HepG2 (cell line): ENCODE measurements at regions not wholly inside any gene's neighbourhood (a gene's known extent, or its start where the extent isn't known, plus 50 kb on each side); places are given as distances from the start of the nearest gene placed in this dataset.

Experiments
- ATAC-seq: fragments of 200-7000 bp; cut with Tn5 transposase; 3 replicates; pipeline ENCODE4 v1.9.1; 2020; ENCODE audit warnings: mild to moderate bottlenecking, moderate library complexity
- BruUV-seq: library from RNA; stranded (reverse); fragments of 400-500 nt; replicated peaks from 2 replicates; lab custom pipeline; 2021; lab: Mats Ljungman, UMichigan
- CTCF ChIA-PET: fragments of 300-600 bp; formaldehyde crosslinking; extraction: SDS; loops from one replicate; lab custom pipeline; 2021; ENCODE audit warnings: low total read pairs, inconsistent platforms, low intra/inter-chr PET ratio; lab: Yijun Ruan, JAX
- POLR2A ChIA-PET: fragments of 350-600 bp; sonication (Branson Sonifier 250); formaldehyde crosslinking; loops from one replicate; lab custom pipeline; 2020; ENCODE audit warnings: antibody characterized with exemption, inconsistent platforms; lab: Yijun Ruan, JAX
- DNase-seq: peaks from one replicate; pipeline ENCODE4 v3.0.0-alpha.2; 2015; ENCODE audit warnings: low spot score
- FAIRE-seq: peaks from 3 replicates; lab custom pipeline; 2011; peaks lifted over from hg19 to GRCh38; lab: Jason Lieb, UNC
- H2AFZ ChIP-seq: one replicate; pipeline ENCODE4 v1.6.1; 2011; ENCODE audit warnings: low read length, inconsistent platforms
- H3K27ac ChIP-seq: fragments of 300-600 bp; 3 replicates; pipeline ENCODE4 v1.8.0; 2011; ENCODE audit warnings: mixed run types, mild to moderate bottlenecking, mixed read lengths, low read length, inconsistent platforms; ENCODE audit not compliant: insufficient read depth; ENCODE audit errors: extremely low read length
- H3K27me3 ChIP-seq, 2 experiments: fragments of 200-600 bp in 1 of 2; 2 replicates in 1 of 2; 3 replicates in 1 of 2; pipeline versions ENCODE4 v1.6.0 to v1.8.0; 2011; ENCODE audit warnings: low read length in 2 of 2, mild to moderate bottlenecking in 2 of 2, moderate library complexity in 2 of 2, inconsistent platforms in 1 of 2; ENCODE audit not compliant: insufficient read depth in 2 of 2, control insufficient read depth in 1 of 2
- H3K36me3 ChIP-seq, 2 experiments: fragments of 200-600 bp in 1 of 2; replicated peaks in 1 of 2; 2 replicates in 1 of 2; 3 replicates in 1 of 2; pipeline versions ENCODE4 v1.5.1 to v1.8.0; 2011; ENCODE audit warnings: low read length in 2 of 2, inconsistent platforms in 1 of 2; ENCODE audit not compliant: insufficient read depth in 2 of 2, control insufficient read depth in 1 of 2
- H3K4me1 ChIP-seq: 2 replicates; pipeline ENCODE4 v1.5.1; 2012; ENCODE audit warnings: low read length, inconsistent platforms; ENCODE audit not compliant: insufficient read depth
- H3K4me2 ChIP-seq: 2 replicates; pipeline ENCODE4 v1.6.0; 2011; ENCODE audit warnings: low read depth, low read length, inconsistent platforms
- H3K4me3 ChIP-seq, 3 experiments: fragments of 200-600 bp in 1 of 3; sonication (generic), shearing (Covaris generic) in 1 of 3; replicated peaks in 1 of 3; 2 replicates each; pipeline ENCODE4 v1.5.1; 2011 to 2016; ENCODE audit warnings: low read length in 3 of 3, inconsistent platforms in 2 of 3, low read depth in 2 of 3, mild to moderate bottlenecking in 2 of 3, control low read depth in 1 of 3, mixed read lengths in 1 of 3; ENCODE audit not compliant: insufficient read depth in 1 of 3
- H3K79me2 ChIP-seq: one replicate; pipeline ENCODE4 v1.6.1; 2011; ENCODE audit warnings: low read length, inconsistent platforms; ENCODE audit not compliant: insufficient read depth
- H3K9ac ChIP-seq: 2 replicates; pipeline ENCODE4 v1.6.0; 2011; ENCODE audit warnings: mild to moderate bottlenecking, low read depth, low read length, inconsistent platforms; ENCODE audit not compliant: insufficient read depth
- H3K9me3 ChIP-seq: 2 replicates; pipeline ENCODE4 v1.5.1; 2012; ENCODE audit warnings: mild to moderate bottlenecking, low read length
- H4K20me1 ChIP-seq: 2 replicates; pipeline ENCODE4 v1.6.0; 2011; ENCODE audit warnings: inconsistent platforms, mild to moderate bottlenecking, low read length, moderate library complexity; ENCODE audit not compliant: insufficient read depth
- CEBPB ChIP-seq: IDR thresholded peaks from 2 replicates; pipeline ENCODE4 v1.6.1; 2011; ENCODE audit warnings: low read depth, low read length, improper control_type of control experiment, borderline replicate concordance
- HMGA1 ChIP-seq: sonication (generic); formaldehyde crosslinking; conservative IDR thresholded peaks from 2 replicates; pipeline ENCODE4 v1.4.0; 2020; ENCODE audit warnings: missing genetic modification reagents
- KLF16 ChIP-seq, 2 experiments: sonication (generic) in 1 of 2; formaldehyde crosslinking in 1 of 2; IDR thresholded peaks; 2 replicates each; pipeline versions ENCODE4 v1.6.1 to v1.8.0; 2016 to 2023; ENCODE audit warnings: missing genetic modification reagents in 2 of 2, missing compliant biosample characterization in 1 of 2
- NFIB ChIP-seq: sonication (generic); formaldehyde crosslinking; IDR thresholded peaks from 2 replicates; pipeline ENCODE4 v1.9.0; 2021; ENCODE audit warnings: missing genetic modification reagents, mild to moderate bottlenecking, borderline replicate concordance
- SIN3B ChIP-seq: fragments of 150-350 bp; IDR thresholded peaks from 2 replicates; pipeline ENCODE4 v1.6.1; 2014; ENCODE audit warnings: low read length
- SP2 ChIP-seq: sonication (generic); formaldehyde crosslinking; IDR thresholded peaks from 2 replicates; pipeline ENCODE4 v1.5.1; 2020; ENCODE audit warnings: mild to moderate bottlenecking, missing genetic modification reagents
- SRSF9 ChIP-seq: fragments of 200-400 bp; formaldehyde crosslinking; IDR thresholded peaks from 2 replicates; pipeline ENCODE4 v1.6.1; 2018; ENCODE audit warnings: borderline replicate concordance, mild to moderate bottlenecking, low read depth, low read length; ENCODE audit not compliant: insufficient read depth, poor library complexity, severe bottlenecking
- TP53 ChIP-seq: sonication (generic); formaldehyde crosslinking; conservative IDR thresholded peaks from 2 replicates; pipeline ENCODE4 v1.4.0; 2020; ENCODE audit warnings: missing genetic modification reagents
- ZBTB38 ChIP-seq: sonication (generic); formaldehyde crosslinking; IDR thresholded peaks from 2 replicates; pipeline ENCODE4 v1.5.1; 2020; ENCODE audit warnings: mild to moderate bottlenecking, missing genetic modification reagents
- ZMYM2 ChIP-seq: sonication (generic); formaldehyde crosslinking; IDR thresholded peaks from 2 replicates; pipeline ENCODE4 v1.8.0; 2022; ENCODE audit warnings: mild to moderate bottlenecking, missing genetic modification reagents
- ZNF446 ChIP-seq: sonication (generic); formaldehyde crosslinking; IDR thresholded peaks from 2 replicates; pipeline ENCODE4 v1.5.0; 2020; ENCODE audit warnings: mild to moderate bottlenecking, missing genetic modification reagents
- ZSCAN25 ChIP-seq: sonication (generic); formaldehyde crosslinking; IDR thresholded peaks from 2 replicates; pipeline ENCODE4 v1.8.0; 2022; ENCODE audit warnings: mild to moderate bottlenecking, missing genetic modification reagents
- WGBS: methylation state at CpG from one replicate; pipeline ENCODE4 v1.1.6; 2017; ENCODE audit warnings: low lambda C conversion rate; 5-methylcytosine and 5-hydroxymethylcytosine counted together
- in situ Hi-C: cut with HindIII; loops from 2 replicates; pipeline ENCODE4 v1.10.0; 2017; ENCODE audit warnings: low pct_unique_long_range_greater_than_20kb; ENCODE audit not compliant: extremely low pct_ligation_motif_present
- intact Hi-C: fragments of 100-400 bp; cut with micrococcal nuclease; formaldehyde crosslinking; loops from one replicate; pipeline ENCODE4 v1.10.0; 2022; ENCODE audit not compliant: unreplicated experiment
- TF ChIP-seq, protein P1 (sequence below): sonication (generic); formaldehyde crosslinking; IDR thresholded peaks from 2 replicates; pipeline ENCODE4 v1.4.0; 2020; ENCODE audit warnings: missing genetic modification reagents
- TF ChIP-seq, protein P2 (sequence below): sonication (generic); formaldehyde crosslinking; IDR thresholded peaks from 2 replicates; pipeline ENCODE4 v1.8.0; 2022; ENCODE audit warnings: mild to moderate bottlenecking, missing genetic modification reagents; ENCODE audit not compliant: insufficient replicate concordance
- TF ChIP-seq, protein P3 (sequence below): sonication (generic); formaldehyde crosslinking; IDR thresholded peaks from 2 replicates; pipeline ENCODE4 v1.8.0; 2022; ENCODE audit warnings: missing genetic modification reagents, low read depth, mild to moderate bottlenecking, borderline replicate concordance

DNA sequence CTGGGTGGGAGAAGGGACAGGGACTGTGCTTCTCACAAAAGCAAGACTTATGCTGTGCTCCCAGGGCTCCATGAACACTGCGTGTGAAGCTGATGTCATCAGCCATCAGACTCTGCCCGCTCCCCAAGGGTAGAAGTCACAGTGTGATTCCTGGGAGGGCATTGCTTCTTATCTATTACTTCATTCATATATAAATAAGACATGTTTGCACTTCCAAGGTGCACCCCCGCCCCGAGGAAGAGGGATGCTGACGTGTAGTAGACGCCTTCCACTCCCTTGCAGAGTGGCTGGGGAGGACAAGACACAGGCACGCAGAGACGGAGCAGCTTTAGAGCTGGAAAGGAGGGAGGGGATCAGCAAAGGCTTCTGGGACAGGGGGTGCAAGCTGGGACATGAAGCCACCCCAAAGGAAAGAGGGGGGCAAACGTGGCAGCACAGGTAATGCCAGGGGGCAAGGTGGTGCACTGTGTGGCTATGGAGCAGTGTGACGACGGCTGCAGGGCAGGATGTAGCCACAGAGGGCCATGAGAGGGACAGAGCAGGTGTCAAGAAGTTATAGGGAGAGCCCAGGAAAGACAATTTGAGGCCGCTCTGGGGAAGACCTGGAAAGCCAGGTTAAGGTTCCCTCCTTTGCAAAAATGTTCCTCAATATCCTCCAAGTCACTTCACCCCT lies 558.5 kb downstream of the MN1 start (continued):
- TF ChIP-seq, protein P1, sequence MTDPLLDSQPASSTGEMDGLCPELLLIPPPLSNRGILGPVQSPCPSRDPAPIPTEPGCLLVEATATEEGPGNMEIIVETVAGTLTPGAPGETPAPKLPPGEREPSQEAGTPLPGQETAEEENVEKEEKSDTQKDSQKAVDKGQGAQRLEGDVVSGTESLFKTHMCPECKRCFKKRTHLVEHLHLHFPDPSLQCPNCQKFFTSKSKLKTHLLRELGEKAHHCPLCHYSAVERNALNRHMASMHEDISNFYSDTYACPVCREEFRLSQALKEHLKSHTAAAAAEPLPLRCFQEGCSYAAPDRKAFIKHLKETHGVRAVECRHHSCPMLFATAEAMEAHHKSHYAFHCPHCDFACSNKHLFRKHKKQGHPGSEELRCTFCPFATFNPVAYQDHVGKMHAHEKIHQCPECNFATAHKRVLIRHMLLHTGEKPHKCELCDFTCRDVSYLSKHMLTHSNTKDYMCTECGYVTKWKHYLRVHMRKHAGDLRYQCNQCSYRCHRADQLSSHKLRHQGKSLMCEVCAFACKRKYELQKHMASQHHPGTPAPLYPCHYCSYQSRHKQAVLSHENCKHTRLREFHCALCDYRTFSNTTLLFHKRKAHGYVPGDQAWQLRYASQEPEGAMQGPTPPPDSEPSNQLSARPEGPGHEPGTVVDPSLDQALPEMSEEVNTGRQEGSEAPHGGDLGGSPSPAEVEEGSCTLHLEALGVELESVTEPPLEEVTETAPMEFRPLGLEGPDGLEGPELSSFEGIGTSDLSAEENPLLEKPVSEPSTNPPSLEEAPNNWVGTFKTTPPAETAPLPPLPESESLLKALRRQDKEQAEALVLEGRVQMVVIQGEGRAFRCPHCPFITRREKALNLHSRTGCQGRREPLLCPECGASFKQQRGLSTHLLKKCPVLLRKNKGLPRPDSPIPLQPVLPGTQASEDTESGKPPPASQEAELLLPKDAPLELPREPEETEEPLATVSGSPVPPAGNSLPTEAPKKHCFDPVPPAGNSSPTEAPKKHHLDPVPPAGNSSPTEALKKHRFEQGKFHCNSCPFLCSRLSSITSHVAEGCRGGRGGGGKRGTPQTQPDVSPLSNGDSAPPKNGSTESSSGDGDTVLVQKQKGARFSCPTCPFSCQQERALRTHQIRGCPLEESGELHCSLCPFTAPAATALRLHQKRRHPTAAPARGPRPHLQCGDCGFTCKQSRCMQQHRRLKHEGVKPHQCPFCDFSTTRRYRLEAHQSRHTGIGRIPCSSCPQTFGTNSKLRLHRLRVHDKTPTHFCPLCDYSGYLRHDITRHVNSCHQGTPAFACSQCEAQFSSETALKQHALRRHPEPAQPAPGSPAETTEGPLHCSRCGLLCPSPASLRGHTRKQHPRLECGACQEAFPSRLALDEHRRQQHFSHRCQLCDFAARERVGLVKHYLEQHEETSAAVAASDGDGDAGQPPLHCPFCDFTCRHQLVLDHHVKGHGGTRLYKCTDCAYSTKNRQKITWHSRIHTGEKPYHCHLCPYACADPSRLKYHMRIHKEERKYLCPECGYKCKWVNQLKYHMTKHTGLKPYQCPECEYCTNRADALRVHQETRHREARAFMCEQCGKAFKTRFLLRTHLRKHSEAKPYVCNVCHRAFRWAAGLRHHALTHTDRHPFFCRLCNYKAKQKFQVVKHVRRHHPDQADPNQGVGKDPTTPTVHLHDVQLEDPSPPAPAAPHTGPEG (CRISPR knock-in tag): no peak
- no peak for TF ChIP-seq ZBTB38 (CRISPR knock-in tag)

DNA sequence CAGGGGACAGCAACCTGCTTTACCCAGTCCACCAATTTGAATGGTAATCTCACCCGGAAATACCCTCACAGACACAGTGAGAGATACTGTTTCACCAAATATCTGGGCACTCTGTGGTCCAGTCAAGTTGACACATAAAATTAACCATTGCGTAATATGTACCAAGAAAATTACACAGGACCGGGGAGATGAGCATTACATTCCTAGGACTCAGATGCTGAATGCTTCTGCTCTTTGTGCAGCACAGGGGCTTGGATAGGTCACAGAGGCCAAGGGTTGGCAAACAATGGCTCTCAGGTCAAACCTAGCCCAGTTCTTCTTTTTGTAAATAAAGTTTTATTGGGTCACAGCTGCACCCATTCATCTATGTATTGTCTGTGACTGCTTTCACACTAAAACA lies 557.2 kb downstream of the MN1 start:
- Histone ChIP-seq H3K36me3 (no peaks in the 10 kb centered on the region), H4K20me1 (no peaks in the 10 kb centered on the region), H3K4me3 (no peak overlapping the region), H3K27ac (no peak overlapping the region), H3K9me3 (peaks cover 8% of the 10 kb centered on the region; the same call in 1 of the 2 replicates), H3K27me3 (peaks cover 0 to 4% of the 10 kb centered on the region in 2 experiments; a peak in 1 of 5 replicates), H3K4me1 (no peaks in the 10 kb centered on the region), H3K4me2 (no peak overlapping the region), H3K79me2 (no peaks in the 10 kb centered on the region), H3K9ac (no peak overlapping the region), H2AFZ (no peak overlapping the region)
- DNase-seq: no peak
- 38% methylated on average over 3 of the region's 3 CpGs for WGBS
- no peak for ATAC-seq
- intact Hi-C loops (no loop called here), in situ Hi-C loops (no loop called here)
- BruUV-seq: no TSS peak
- no peak for FAIRE-seq
- ChIA-PET POLR2A (no interaction called here), CTCF (no interaction called here)
- no peak for TF ChIP-seq NFIB
- TF ChIP-seq, protein P2, sequence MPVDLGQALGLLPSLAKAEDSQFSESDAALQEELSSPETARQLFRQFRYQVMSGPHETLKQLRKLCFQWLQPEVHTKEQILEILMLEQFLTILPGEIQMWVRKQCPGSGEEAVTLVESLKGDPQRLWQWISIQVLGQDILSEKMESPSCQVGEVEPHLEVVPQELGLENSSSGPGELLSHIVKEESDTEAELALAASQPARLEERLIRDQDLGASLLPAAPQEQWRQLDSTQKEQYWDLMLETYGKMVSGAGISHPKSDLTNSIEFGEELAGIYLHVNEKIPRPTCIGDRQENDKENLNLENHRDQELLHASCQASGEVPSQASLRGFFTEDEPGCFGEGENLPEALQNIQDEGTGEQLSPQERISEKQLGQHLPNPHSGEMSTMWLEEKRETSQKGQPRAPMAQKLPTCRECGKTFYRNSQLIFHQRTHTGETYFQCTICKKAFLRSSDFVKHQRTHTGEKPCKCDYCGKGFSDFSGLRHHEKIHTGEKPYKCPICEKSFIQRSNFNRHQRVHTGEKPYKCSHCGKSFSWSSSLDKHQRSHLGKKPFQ (CRISPR knock-in tag): no peak
- no peak for TF ChIP-seq TP53 (CRISPR knock-in tag)
- no peak for TF ChIP-seq SIN3B
- TF ChIP-seq HMGA1 (CRISPR knock-in tag): no peak
- TF ChIP-seq ZNF446 (CRISPR knock-in tag): no peak
- TF ChIP-seq CEBPB: peak; percentile 89
- TF ChIP-seq, protein P3, sequence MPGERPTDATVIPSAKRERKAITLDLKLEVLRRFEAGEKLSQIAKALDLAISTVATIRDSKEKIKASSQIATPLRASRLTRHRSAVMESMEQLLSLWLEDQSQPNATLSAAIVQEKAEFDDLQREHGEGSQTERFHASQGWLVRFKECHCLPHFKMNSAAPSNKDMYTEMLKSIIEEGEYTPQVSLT (CRISPR knock-in tag): no peak
- TF ChIP-seq ZMYM2 (CRISPR knock-in tag): no peak
- TF ChIP-seq KLF16 (CRISPR knock-in tag; IDR thresholded peaks at IDR 0.05): no peak
- no peak for TF ChIP-seq ZSCAN25 (CRISPR knock-in tag)
- no peak for TF ChIP-seq SP2 (CRISPR knock-in tag)
- TF ChIP-seq SRSF9: no peak
